K562 (cell line): ENCODE measurements at regions not wholly inside any gene's neighbourhood (a gene's known extent, or its start where the extent isn't known, plus 50 kb on each side); places are given as distances from the start of the nearest gene placed in this dataset.

ENCODE experiments used
- BHLHE40 ChIP-seq: IDR thresholded peaks from 2 replicates; pipeline ENCODE4 v1.6.1; 2011; ENCODE audit warnings: low read length, improper control_type of control experiment
- CREB1 ChIP-seq, 2 experiments: sonication (generic) in 1 of 2; formaldehyde crosslinking in 1 of 2; IDR thresholded peaks; 2 replicates each; pipeline versions ENCODE4 v1.6.1 to v1.8.0; 2012 to 2022; ENCODE audit warnings: inconsistent platforms in 1 of 2, mild to moderate bottlenecking in 1 of 2, missing genetic modification reagents in 1 of 2, moderate library complexity in 1 of 2
- NFXL1 ChIP-seq: fragments of 450-650 bp; formaldehyde crosslinking; IDR thresholded peaks from 2 replicates; pipeline ENCODE4 v1.4.0; 2021; ENCODE audit warnings: mild to moderate bottlenecking
- POLR2A ChIP-seq: fragments of 450-650 bp; conservative IDR thresholded peaks from 2 replicates; pipeline ENCODE4 v1.6.1; 2016
- RHOXF2B ChIP-seq: fragments of 250-450 bp; sonication (Bioruptor Pico); conservative IDR thresholded peaks from 2 replicates; pipeline ENCODE4 v1.5.1; 2021
- ZBTB8A ChIP-seq: fragments of 450-650 bp; IDR thresholded peaks from 2 replicates; pipeline ENCODE4 v1.6.1; 2018; ENCODE audit warnings: mild to moderate bottlenecking, moderate library complexity; ENCODE audit not compliant: partially characterized antibody
- ZC3H4 ChIP-seq: sonication (generic); formaldehyde crosslinking; IDR thresholded peaks from 2 replicates; pipeline ENCODE4 v1.9.0; 2021; ENCODE audit warnings: missing genetic modification reagents, borderline replicate concordance
- ZNF217 ChIP-seq: sonication (generic); formaldehyde crosslinking; IDR thresholded peaks from 2 replicates; pipeline ENCODE4 v1.8.0; 2022; ENCODE audit warnings: mild to moderate bottlenecking, missing genetic modification reagents
- TF ChIP-seq, protein P1 (sequence below): sonication (generic); formaldehyde crosslinking; IDR thresholded peaks from 2 replicates; pipeline ENCODE4 v1.8.1; 2022; ENCODE audit warnings: missing genetic modification reagents
- TF ChIP-seq, protein P2 (sequence below): fragments of 200-600 bp; sonication (generic); IDR thresholded peaks from one replicate; pipeline ENCODE4 v1.6.1; 2012; ENCODE audit warnings: mild to moderate bottlenecking, low read depth, low read length, inconsistent platforms
- TF ChIP-seq, protein P3 (sequence below): sonication (generic); formaldehyde crosslinking; IDR thresholded peaks from 2 replicates; pipeline ENCODE4 v1.8.0; 2022; ENCODE audit warnings: missing genetic modification reagents, mild to moderate bottlenecking, borderline replicate concordance
- TF ChIP-seq, protein P4 (sequence below): fragments of 150-350 bp; IDR thresholded peaks from 2 replicates; pipeline ENCODE4 v1.6.1; 2014; ENCODE audit warnings: low read depth, mild to moderate bottlenecking, low read length, borderline replicate concordance

DNA sequence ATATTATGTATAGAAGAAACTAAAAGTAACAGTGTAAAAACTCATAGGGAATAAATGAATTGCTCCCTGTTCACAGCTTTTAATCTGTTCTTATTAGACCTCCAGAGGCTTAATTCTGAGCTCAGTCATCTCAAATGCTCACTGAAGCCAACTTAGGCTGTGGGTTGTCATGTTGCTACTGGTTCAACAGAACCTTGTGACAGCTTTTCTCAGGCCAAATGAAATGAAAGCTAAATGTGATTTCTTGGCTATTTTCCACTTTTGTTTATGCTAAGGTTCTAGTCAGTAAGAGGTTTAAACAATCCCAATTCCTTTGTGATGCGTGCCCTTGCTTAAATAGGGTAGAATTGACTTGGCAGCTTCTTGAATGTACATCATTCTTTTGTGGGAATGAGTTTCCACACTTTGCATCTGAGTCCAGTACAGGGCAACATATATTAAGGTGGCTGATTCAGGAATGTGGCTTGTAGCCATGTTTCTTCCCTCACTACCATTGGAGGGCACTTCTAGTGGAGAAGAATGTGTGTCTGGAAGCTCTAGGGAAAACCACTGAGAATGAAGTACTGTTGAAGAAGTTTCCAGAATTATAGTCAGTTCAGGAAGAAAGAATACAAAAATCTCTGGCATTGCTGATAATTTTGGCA is 156.4 kb downstream of the NEDD1 start:
- TF ChIP-seq POLR2A, result no peak
- TF ChIP-seq ZNF217 (CRISPR knock-in tag), result no peak
- TF ChIP-seq ZBTB8A, result no peak
- TF ChIP-seq, protein P1, sequence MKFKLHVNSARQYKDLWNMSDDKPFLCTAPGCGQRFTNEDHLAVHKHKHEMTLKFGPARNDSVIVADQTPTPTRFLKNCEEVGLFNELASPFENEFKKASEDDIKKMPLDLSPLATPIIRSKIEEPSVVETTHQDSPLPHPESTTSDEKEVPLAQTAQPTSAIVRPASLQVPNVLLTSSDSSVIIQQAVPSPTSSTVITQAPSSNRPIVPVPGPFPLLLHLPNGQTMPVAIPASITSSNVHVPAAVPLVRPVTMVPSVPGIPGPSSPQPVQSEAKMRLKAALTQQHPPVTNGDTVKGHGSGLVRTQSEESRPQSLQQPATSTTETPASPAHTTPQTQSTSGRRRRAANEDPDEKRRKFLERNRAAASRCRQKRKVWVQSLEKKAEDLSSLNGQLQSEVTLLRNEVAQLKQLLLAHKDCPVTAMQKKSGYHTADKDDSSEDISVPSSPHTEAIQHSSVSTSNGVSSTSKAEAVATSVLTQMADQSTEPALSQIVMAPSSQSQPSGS (CRISPR knock-in tag), result no peak
- TF ChIP-seq, protein P2, sequence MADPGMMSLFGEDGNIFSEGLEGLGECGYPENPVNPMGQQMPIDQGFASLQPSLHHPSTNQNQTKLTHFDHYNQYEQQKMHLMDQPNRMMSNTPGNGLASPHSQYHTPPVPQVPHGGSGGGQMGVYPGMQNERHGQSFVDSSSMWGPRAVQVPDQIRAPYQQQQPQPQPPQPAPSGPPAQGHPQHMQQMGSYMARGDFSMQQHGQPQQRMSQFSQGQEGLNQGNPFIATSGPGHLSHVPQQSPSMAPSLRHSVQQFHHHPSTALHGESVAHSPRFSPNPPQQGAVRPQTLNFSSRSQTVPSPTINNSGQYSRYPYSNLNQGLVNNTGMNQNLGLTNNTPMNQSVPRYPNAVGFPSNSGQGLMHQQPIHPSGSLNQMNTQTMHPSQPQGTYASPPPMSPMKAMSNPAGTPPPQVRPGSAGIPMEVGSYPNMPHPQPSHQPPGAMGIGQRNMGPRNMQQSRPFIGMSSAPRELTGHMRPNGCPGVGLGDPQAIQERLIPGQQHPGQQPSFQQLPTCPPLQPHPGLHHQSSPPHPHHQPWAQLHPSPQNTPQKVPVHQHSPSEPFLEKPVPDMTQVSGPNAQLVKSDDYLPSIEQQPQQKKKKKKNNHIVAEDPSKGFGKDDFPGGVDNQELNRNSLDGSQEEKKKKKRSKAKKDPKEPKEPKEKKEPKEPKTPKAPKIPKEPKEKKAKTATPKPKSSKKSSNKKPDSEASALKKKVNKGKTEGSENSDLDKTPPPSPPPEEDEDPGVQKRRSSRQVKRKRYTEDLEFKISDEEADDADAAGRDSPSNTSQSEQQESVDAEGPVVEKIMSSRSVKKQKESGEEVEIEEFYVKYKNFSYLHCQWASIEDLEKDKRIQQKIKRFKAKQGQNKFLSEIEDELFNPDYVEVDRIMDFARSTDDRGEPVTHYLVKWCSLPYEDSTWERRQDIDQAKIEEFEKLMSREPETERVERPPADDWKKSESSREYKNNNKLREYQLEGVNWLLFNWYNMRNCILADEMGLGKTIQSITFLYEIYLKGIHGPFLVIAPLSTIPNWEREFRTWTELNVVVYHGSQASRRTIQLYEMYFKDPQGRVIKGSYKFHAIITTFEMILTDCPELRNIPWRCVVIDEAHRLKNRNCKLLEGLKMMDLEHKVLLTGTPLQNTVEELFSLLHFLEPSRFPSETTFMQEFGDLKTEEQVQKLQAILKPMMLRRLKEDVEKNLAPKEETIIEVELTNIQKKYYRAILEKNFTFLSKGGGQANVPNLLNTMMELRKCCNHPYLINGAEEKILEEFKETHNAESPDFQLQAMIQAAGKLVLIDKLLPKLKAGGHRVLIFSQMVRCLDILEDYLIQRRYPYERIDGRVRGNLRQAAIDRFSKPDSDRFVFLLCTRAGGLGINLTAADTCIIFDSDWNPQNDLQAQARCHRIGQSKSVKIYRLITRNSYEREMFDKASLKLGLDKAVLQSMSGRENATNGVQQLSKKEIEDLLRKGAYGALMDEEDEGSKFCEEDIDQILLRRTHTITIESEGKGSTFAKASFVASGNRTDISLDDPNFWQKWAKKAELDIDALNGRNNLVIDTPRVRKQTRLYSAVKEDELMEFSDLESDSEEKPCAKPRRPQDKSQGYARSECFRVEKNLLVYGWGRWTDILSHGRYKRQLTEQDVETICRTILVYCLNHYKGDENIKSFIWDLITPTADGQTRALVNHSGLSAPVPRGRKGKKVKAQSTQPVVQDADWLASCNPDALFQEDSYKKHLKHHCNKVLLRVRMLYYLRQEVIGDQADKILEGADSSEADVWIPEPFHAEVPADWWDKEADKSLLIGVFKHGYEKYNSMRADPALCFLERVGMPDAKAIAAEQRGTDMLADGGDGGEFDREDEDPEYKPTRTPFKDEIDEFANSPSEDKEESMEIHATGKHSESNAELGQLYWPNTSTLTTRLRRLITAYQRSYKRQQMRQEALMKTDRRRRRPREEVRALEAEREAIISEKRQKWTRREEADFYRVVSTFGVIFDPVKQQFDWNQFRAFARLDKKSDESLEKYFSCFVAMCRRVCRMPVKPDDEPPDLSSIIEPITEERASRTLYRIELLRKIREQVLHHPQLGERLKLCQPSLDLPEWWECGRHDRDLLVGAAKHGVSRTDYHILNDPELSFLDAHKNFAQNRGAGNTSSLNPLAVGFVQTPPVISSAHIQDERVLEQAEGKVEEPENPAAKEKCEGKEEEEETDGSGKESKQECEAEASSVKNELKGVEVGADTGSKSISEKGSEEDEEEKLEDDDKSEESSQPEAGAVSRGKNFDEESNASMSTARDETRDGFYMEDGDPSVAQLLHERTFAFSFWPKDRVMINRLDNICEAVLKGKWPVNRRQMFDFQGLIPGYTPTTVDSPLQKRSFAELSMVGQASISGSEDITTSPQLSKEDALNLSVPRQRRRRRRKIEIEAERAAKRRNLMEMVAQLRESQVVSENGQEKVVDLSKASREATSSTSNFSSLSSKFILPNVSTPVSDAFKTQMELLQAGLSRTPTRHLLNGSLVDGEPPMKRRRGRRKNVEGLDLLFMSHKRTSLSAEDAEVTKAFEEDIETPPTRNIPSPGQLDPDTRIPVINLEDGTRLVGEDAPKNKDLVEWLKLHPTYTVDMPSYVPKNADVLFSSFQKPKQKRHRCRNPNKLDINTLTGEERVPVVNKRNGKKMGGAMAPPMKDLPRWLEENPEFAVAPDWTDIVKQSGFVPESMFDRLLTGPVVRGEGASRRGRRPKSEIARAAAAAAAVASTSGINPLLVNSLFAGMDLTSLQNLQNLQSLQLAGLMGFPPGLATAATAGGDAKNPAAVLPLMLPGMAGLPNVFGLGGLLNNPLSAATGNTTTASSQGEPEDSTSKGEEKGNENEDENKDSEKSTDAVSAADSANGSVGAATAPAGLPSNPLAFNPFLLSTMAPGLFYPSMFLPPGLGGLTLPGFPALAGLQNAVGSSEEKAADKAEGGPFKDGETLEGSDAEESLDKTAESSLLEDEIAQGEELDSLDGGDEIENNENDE, result no peak
- TF ChIP-seq, protein P3, sequence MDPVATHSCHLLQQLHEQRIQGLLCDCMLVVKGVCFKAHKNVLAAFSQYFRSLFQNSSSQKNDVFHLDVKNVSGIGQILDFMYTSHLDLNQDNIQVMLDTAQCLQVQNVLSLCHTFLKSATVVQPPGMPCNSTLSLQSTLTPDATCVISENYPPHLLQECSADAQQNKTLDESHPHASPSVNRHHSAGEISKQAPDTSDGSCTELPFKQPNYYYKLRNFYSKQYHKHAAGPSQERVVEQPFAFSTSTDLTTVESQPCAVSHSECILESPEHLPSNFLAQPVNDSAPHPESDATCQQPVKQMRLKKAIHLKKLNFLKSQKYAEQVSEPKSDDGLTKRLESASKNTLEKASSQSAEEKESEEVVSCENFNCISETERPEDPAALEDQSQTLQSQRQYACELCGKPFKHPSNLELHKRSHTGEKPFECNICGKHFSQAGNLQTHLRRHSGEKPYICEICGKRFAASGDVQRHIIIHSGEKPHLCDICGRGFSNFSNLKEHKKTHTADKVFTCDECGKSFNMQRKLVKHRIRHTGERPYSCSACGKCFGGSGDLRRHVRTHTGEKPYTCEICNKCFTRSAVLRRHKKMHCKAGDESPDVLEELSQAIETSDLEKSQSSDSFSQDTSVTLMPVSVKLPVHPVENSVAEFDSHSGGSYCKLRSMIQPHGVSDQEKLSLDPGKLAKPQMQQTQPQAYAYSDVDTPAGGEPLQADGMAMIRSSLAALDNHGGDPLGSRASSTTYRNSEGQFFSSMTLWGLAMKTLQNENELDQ (CRISPR knock-in tag), result no peak
- TF ChIP-seq, protein P4, sequence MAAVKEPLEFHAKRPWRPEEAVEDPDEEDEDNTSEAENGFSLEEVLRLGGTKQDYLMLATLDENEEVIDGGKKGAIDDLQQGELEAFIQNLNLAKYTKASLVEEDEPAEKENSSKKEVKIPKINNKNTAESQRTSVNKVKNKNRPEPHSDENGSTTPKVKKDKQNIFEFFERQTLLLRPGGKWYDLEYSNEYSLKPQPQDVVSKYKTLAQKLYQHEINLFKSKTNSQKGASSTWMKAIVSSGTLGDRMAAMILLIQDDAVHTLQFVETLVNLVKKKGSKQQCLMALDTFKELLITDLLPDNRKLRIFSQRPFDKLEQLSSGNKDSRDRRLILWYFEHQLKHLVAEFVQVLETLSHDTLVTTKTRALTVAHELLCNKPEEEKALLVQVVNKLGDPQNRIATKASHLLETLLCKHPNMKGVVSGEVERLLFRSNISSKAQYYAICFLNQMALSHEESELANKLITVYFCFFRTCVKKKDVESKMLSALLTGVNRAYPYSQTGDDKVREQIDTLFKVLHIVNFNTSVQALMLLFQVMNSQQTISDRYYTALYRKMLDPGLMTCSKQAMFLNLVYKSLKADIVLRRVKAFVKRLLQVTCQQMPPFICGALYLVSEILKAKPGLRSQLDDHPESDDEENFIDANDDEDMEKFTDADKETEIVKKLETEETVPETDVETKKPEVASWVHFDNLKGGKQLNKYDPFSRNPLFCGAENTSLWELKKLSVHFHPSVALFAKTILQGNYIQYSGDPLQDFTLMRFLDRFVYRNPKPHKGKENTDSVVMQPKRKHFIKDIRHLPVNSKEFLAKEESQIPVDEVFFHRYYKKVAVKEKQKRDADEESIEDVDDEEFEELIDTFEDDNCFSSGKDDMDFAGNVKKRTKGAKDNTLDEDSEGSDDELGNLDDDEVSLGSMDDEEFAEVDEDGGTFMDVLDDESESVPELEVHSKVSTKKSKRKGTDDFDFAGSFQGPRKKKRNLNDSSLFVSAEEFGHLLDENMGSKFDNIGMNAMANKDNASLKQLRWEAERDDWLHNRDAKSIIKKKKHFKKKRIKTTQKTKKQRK, result no peak
- TF ChIP-seq ZC3H4 (CRISPR knock-in tag), result no peak
- no peak for TF ChIP-seq CREB1 (IDR thresholded peaks at IDR 0.05)
- TF ChIP-seq CREB1 (CRISPR knock-in tag; IDR thresholded peaks at IDR 0.05), result no peak
- TF ChIP-seq BHLHE40, result no peak
- TF ChIP-seq RHOXF2B (CRISPR knock-in tag), result no peak
- TF ChIP-seq NFXL1, result no peak
